ENCODE measurements at regions not wholly inside any gene's neighbourhood (a gene's known extent, or its start where the extent isn't known, plus 50 kb on each side); places are given as distances from the start of the nearest gene placed in this dataset.
"Not testable (repeated sequence)": the region's sequence is repeated elsewhere in the genome, so short reads cannot be mapped to it uniquely, and the experiment has no call there.

DNA sequence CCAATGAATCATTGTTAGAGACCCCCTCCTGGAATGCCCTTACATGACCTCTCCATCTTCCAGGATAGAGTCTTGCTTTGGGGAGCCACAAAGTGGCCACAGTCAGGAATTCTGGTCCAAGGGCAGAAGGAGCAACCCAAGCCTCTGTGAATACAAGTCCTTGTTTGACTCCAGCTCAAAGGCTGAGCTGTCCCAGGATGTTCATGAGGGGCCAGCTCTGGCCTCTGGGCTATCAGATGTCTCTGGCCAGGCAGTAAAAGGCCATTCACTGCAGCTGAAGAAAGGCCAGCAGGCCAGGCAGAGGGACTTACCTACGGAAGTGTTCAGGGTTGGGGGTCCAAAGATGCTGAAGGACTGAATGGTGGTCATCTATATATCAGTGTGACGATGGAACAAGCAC lies 98.3 kb upstream of the IPO9 start:
- intact Hi-C loops (cut with DNase I) = no loop called here
- DNase-seq = no peak
- peak in 1 of 2 donors; percentile 8 for ATAC-seq
- 61% methylated on average over 2 of the region's 2 CpGs for WGBS
- Histone ChIP-seq H3K4me3 (ENCODE audit: low read length) (no peak overlapping the region), H3K9me3 (ENCODE audit: control insufficient read depth, low read length) (no peaks in the 10 kb centered on the region), H3K4me1 (ENCODE audit: control insufficient read depth, insufficient read depth, low read length) (peaks cover 16% of the 10 kb centered on the region), H3K27me3 (ENCODE audit: control insufficient read depth, insufficient read depth) (no peaks in the 10 kb centered on the region), H3K27ac (ENCODE audit: low read length) (no peak overlapping the region)

GRCh38 chr1:201731142-201731541 lies 97.8 kb upstream of the IPO9 start:
- no peak for DNase-seq
- intact Hi-C loops (cut with DNase I) = no loop called here
- ATAC-seq = peak; percentile 10 to 37
- Histone ChIP-seq H3K9me3 (ENCODE audit: control insufficient read depth, low read length) (no peaks in the 10 kb centered on the region), H3K4me3 (ENCODE audit: low read length) (no peak overlapping the region), H3K27ac (ENCODE audit: low read length) (no peak overlapping the region), H3K27me3 (ENCODE audit: control insufficient read depth, insufficient read depth) (no peaks in the 10 kb centered on the region), H3K4me1 (ENCODE audit: control insufficient read depth, insufficient read depth, low read length) (peaks cover 16% of the 10 kb centered on the region)
- WGBS = 60% methylated on average over 11 of the region's 11 CpGs

DNA sequence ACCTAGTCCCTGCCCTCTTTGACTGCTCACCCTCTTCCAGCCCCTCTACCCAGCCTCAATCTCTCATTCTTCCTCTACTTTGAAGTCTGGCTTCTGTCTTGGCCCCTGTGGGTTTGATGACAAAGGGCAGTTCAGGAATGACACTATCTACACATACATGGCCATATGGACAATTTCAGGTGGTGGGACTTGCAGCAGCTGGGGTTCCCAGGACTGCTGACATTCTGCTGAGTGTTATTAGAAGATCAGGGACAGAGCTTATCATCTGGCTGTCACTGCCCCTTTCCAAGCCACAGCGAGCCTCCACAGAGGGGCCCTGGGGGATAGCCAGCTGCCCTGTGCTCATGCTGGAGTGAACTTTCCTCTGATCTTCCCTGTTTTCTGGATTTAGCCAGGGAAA lies 97.4 kb upstream of the IPO9 start:
- Histone ChIP-seq H3K9me3 (ENCODE audit: control insufficient read depth, low read length) (no peaks in the 10 kb centered on the region), H3K4me3 (ENCODE audit: low read length) (no peak overlapping the region), H3K4me1 (ENCODE audit: control insufficient read depth, insufficient read depth, low read length) (peaks cover 19% of the 10 kb centered on the region), H3K27me3 (ENCODE audit: control insufficient read depth, insufficient read depth) (no peaks in the 10 kb centered on the region), H3K27ac (ENCODE audit: low read length) (no peak overlapping the region)
- peak; percentile 60 to 80 (median 77) for DNase-seq
- peak; percentile 66 to 75 for ATAC-seq
- intact Hi-C loops (cut with DNase I) = no loop called here
- WGBS = 45% methylated on average over 1 of the region's 1 CpG

- peaks cover 27% of the 10 kb centered on the region for H3K4me1 ChIP-seq (ENCODE audit: control insufficient read depth, insufficient read depth, low read length)
- whole genome bisulfite sequencing = 84% methylated on average over 2 of the region's 2 CpGs
- intact Hi-C loops (cut with DNase I) = no loop called here
Observed at GRCh38 chr1:201732351-201732750, 96.6 kb upstream of the IPO9 start.

GRCh38 chr1:201734221-201734620 lies 94.7 kb upstream of the IPO9 start:
- ATAC-seq; H3K27me3 ChIP-seq (ENCODE audit: control insufficient read depth, insufficient read depth); H3K27ac ChIP-seq (ENCODE audit: low read length); DNase-seq; H3K4me3 ChIP-seq (ENCODE audit: low read length); intact Hi-C loops (cut with DNase I); H3K9me3 ChIP-seq (ENCODE audit: control insufficient read depth, low read length): not testable (repeated sequence)
- 82% methylated on average over 4 of the region's 4 CpGs for WGBS
- peaks cover 37% of the 10 kb centered on the region for H3K4me1 ChIP-seq (ENCODE audit: control insufficient read depth, insufficient read depth, low read length)

More at GRCh38 chr1:201732351-201732750, 96.6 kb upstream of the IPO9 start:
- no peak overlapping the region for H3K4me3 ChIP-seq (ENCODE audit: low read length)
- ATAC-seq (no peak), DNase-seq (no peak)
- H3K27ac ChIP-seq (ENCODE audit: low read length) = no peak overlapping the region
- no peaks in the 10 kb centered on the region for H3K27me3 ChIP-seq (ENCODE audit: control insufficient read depth, insufficient read depth)
- no peaks in the 10 kb centered on the region for H3K9me3 ChIP-seq (ENCODE audit: control insufficient read depth, low read length)

GRCh38 chr1:201734786-201735185 lies 94.2 kb upstream of the IPO9 start:
- no peak for ATAC-seq
- Histone ChIP-seq H3K4me3 (ENCODE audit: low read length) (no peak overlapping the region), H3K27me3 (ENCODE audit: control insufficient read depth, insufficient read depth) (no peaks in the 10 kb centered on the region), H3K4me1 (ENCODE audit: control insufficient read depth, insufficient read depth, low read length) (peaks cover 37% of the 10 kb centered on the region), H3K9me3 (ENCODE audit: control insufficient read depth, low read length) (no peaks in the 10 kb centered on the region), H3K27ac (ENCODE audit: low read length) (no peak overlapping the region)
- intact Hi-C loops (cut with DNase I) = no loop called here
- WGBS = 73% methylated on average over 2 of the region's 2 CpGs
- DNase-seq = no peak

DNA sequence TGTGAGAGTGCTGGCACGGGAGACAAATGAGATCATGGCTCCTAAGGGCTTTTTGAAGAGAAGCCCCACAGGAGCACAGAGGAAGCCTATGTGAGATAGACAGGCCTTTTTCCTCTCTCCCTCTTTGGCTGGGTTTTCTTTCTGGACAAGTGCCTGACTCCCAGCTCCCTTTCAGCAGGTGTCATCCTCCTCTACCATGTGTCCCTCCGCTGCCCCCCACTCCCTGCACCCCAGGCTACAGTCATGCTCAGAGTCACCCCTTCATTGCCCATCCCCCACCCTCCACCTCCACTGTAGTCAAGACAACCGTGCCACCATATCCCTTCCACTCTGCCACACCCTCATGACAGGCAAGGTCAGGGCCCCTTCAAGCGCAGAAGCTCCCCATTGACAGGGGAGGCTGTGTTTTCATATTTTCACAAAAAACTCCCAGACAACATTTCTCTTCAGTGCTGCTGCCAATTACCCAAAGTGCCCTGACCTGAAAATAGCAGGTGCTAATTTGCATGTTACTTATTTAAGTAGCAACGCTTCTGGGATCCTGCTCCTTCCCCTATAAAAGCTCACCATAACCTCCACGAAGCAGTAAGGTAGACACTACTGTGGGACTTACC lies 92.1 kb upstream of the IPO9 start:
- peak overlapping the region; percentile 73 for H3K27ac ChIP-seq (ENCODE audit: low read length)
- no peak overlapping the region for H3K4me3 ChIP-seq (ENCODE audit: low read length)
- no peaks in the 10 kb centered on the region for H3K27me3 ChIP-seq (ENCODE audit: control insufficient read depth, insufficient read depth)
- DNase-seq (peak in 1 of 3 donors; percentile 48), ATAC-seq (no peak)
- intact Hi-C loops (cut with DNase I) = no loop called here
- H3K4me1 ChIP-seq (ENCODE audit: control insufficient read depth, insufficient read depth, low read length) = peaks cover 26% of the 10 kb centered on the region
- 60% methylated on average over 6 of the region's 6 CpGs for WGBS
- H3K9me3 ChIP-seq (ENCODE audit: control insufficient read depth, low read length) = no peaks in the 10 kb centered on the region

DNA sequence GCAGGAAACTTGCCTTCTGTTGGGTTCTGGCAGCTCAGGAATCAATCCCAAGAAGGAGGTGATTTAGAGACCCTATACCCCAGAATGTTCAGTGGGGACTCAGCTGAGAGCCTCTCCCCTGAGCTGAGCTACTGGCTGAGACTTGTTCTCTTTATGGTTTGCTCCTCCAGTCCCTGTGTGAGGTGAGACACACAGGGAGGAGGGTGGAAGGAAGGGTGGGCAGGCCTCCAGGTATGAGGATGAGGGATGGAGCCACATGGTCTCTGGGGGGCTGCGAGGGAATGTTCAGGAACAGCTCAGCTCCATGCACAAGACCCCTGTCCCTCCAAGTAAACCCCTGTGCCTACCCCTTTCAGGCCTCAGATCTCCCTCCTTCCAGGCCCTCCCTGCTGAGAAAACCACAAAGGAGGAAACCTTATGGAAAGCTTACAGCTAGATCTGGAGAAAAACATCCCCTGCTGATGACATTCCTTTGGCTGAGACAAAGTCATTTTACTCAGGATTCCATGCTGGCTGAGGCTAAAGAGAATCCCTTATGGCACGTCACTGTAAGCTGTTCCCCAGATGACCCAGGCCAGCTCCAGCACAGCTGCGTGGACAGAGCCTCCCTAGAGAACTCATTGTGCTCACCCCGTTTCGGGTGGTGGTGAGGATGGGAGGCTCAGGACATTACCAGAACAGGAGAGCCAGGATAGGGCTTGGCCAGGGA lies 91.5 kb upstream of the IPO9 start:
- WGBS = 44% methylated on average over 5 of the region's 5 CpGs
- ATAC-seq (peak; percentile 53 to 70), DNase-seq (peak; percentile 62 to 79 (median 73))
- H3K4me3 ChIP-seq (ENCODE audit: low read length) = no peak overlapping the region
- peak overlapping the region; percentile 73 for H3K27ac ChIP-seq (ENCODE audit: low read length)
- H3K27me3 ChIP-seq (ENCODE audit: control insufficient read depth, insufficient read depth) = no peaks in the 10 kb centered on the region
- intact Hi-C loops (cut with DNase I) = no loop called here
- H3K4me1 ChIP-seq (ENCODE audit: control insufficient read depth, insufficient read depth, low read length) = peaks cover 28% of the 10 kb centered on the region
- no peaks in the 10 kb centered on the region for H3K9me3 ChIP-seq (ENCODE audit: control insufficient read depth, low read length)

GRCh38 chr1:201739080-201739479 lies 89.9 kb upstream of the IPO9 start:
- H3K27me3 ChIP-seq (ENCODE audit: control insufficient read depth, insufficient read depth) = no peaks in the 10 kb centered on the region
- no peak overlapping the region for H3K27ac ChIP-seq (ENCODE audit: low read length)
- H3K4me1 ChIP-seq (ENCODE audit: control insufficient read depth, insufficient read depth, low read length) = peaks cover 28% of the 10 kb centered on the region
- peak; percentile 2 to 3 for ATAC-seq
- intact Hi-C loops (cut with DNase I) = no loop called here
- DNase-seq = peak in 1 of 3 donors; percentile 45
- 30% methylated on average over 12 of the region's 12 CpGs for WGBS
- H3K4me3 ChIP-seq (ENCODE audit: low read length) = peak overlapping the region; percentile 75
- no peaks in the 10 kb centered on the region for H3K9me3 ChIP-seq (ENCODE audit: control insufficient read depth, low read length)

DNA sequence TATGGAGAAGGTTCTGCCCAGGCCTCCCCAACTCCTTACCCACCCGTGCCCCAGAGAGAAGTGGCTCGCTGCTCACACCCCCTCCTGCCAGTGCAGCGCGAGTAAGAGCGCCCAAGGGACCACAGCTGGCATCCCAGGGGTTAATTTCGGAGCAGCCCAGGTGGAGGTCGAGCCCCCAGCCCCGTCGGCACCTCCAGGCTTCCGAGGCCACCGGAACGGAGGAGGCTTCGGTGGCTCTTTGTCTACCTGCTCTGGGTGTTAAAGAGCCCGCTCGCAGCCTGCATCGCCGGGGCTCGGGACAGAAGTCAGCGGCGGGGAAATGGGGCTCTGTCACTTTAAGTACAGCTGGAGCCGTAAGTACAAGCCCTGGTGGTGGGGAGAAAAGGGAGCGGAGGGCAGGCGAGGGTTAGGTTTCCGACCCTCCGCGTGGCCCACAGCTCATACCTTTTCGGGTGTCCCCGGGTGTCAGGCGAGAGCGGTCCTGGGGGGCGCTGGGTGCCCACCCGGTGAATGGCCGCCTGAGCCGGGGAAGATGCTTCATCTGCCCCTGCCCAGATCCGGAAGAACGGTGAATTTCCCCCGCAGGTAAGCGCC lies 89.4 kb upstream of the IPO9 start:
- Histone ChIP-seq H3K27ac (ENCODE audit: low read length) (peak overlapping the region; percentile 40), H3K27me3 (ENCODE audit: control insufficient read depth, insufficient read depth) (no peaks in the 10 kb centered on the region), H3K4me3 (ENCODE audit: low read length) (peak overlapping the region; percentile 75), H3K4me1 (ENCODE audit: control insufficient read depth, insufficient read depth, low read length) (peaks cover 26% of the 10 kb centered on the region), H3K9me3 (ENCODE audit: control insufficient read depth, low read length) (no peaks in the 10 kb centered on the region)
- 3% methylated on average over 38 of the region's 38 CpGs for WGBS
- intact Hi-C loops (cut with DNase I) = no loop called here
- DNase-seq = peak; percentile 54 to 81 (median 77)
- peak; percentile 76 to 79 for ATAC-seq

DNA sequence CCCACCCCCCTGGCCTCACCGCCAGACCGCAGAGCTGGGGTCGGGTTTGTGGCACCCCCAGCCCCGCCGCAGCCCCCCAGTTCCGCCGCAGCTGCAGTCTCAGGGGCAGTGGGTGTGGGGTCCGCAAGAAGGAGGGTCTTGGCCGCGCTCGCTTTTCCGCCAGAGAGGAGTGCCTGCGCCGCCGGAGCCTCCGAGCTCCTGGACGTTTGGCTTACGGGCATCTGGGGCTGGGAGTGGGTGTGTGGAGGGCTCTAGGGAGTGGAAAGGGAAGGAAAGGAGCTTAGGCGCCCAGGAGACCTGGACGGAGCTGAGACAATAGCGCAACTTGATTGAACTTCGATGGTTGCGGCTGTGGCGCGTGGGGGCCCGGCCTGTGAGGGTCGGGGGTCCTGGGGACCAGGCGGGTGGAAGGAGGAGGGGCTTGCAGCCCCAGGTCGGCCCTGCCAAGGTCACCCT lies 88.8 kb upstream of the IPO9 start:
- H3K27ac ChIP-seq (ENCODE audit: low read length) = peak overlapping the region; percentile 40
- WGBS = 13% methylated on average over 29 of the region's 29 CpGs
- H3K9me3 ChIP-seq (ENCODE audit: control insufficient read depth, low read length) = no peaks in the 10 kb centered on the region
- peaks cover 24% of the 10 kb centered on the region for H3K4me1 ChIP-seq (ENCODE audit: control insufficient read depth, insufficient read depth, low read length)
- peak overlapping the region; percentile 75 for H3K4me3 ChIP-seq (ENCODE audit: low read length)
- ATAC-seq = peak; percentile 2 to 54
- DNase-seq = peak in 2 of 3 donors; percentile 57 to 65
- H3K27me3 ChIP-seq (ENCODE audit: control insufficient read depth, insufficient read depth) = no peaks in the 10 kb centered on the region
- intact Hi-C loops (cut with DNase I) = no loop called here
